Mammary epithelial cell (primary cell): ENCODE measurements at regions not wholly inside any gene's neighbourhood (a gene's known extent, or its start where the extent isn't known, plus 50 kb on each side); places are given as distances from the start of the nearest gene placed in this dataset.

Experiments
- CTCF ChIP-seq, 2 donors: IDR thresholded peaks in 1 of 2; conservative IDR thresholded peaks in 1 of 2; 2 replicates each; pipeline ENCODE4 v1.5.1; 2011 to 2012; ENCODE audit warnings: inconsistent platforms in 2 of 2, low read length in 2 of 2, mild to moderate bottlenecking in 2 of 2, control low read depth in 1 of 2, low read depth in 1 of 2; ENCODE audit not compliant: insufficient read depth in 1 of 2; ENCODE audit errors: extremely low read depth in 1 of 2
- EZH2 ChIP-seq: IDR thresholded peaks from 2 replicates; pipeline ENCODE4 v1.6.1; 2012; ENCODE audit warnings: low read length, inconsistent platforms, borderline replicate concordance

DNA sequence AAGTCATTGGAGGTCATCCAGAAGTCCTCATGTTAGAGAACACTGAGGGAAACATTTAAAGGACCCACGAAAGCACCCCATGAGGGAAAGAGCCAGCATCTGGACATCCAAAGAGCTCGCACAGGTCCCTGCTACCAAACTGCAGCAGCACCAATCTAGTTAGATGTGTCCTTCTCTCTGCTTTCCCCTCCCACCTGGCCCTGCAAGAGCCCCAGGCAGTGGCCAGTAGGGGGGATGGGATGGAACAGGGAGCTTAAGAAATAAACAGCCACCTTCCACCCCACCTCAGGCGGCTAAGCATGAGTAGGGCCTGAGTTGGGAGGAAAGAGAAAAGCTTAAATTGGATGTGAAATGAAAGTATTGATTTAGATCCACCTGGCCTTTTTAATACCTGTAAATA lies 175.9 kb upstream of the KCND3 start:
- TF ChIP-seq CTCF (conservative IDR thresholded peaks at IDR 0.05 in 1 of 2, IDR thresholded peaks at IDR 0.05 in 1 of 2; ENCODE audit: extremely low read depth in 1 of 2, insufficient read depth in 1 of 2, low read depth in 1 of 2, low read length in 2 of 2) (no peak), EZH2 (no peak)
